SH-SY5Y (cell line): ENCODE measurements at regions not wholly inside any gene's neighbourhood (a gene's known extent, or its start where the extent isn't known, plus 50 kb on each side); places are given as distances from the start of the nearest gene placed in this dataset.
A peak's percentile ranks its signal among the peaks of the same experiment; 100 is the strongest.

Experiments used
- GATA2 ChIP-seq: IDR thresholded peaks from 2 replicates; pipeline ENCODE4 v1.6.1; 2011; ENCODE audit warnings: mild to moderate bottlenecking, low read depth, low read length
- GATA3 ChIP-seq: IDR thresholded peaks from 2 replicates; pipeline ENCODE4 v1.6.1; 2011; ENCODE audit warnings: low read depth, mild to moderate bottlenecking, low read length, moderate library complexity

GRCh38 chr2:22885245-22885644 is 499.7 kb upstream of the KLHL29 start:
- TF ChIP-seq GATA3: no peak
- no peak for TF ChIP-seq GATA2

- TF ChIP-seq GATA3 (no peak), GATA2 (no peak)
Measured at GRCh38 chr2:22887426-22887825, 497.6 kb upstream of the KLHL29 start.

GRCh38 chr2:22887845-22888244 is 497.1 kb upstream of the KLHL29 start:
- TF ChIP-seq GATA2: no peak
- TF ChIP-seq GATA3: no peak

GRCh38 chr2:22890132-22890531 is 494.8 kb upstream of the KLHL29 start:
- TF ChIP-seq GATA2 (no peak), GATA3 (no peak)

GRCh38 chr2:22893761-22894517 is 491.0 kb upstream of the KLHL29 start:
- TF ChIP-seq GATA3: no peak
- TF ChIP-seq GATA2: no peak

GRCh38 chr2:22894761-22895160 is 490.2 kb upstream of the KLHL29 start:
- TF ChIP-seq GATA3 (no peak), GATA2 (no peak)

- TF ChIP-seq GATA2 (no peak), GATA3 (no peak)
Measured at GRCh38 chr2:22897428-22897827, 487.6 kb upstream of the KLHL29 start.

GRCh38 chr2:22900674-22901073 is 484.3 kb upstream of the KLHL29 start:
- TF ChIP-seq GATA3 (no peak), GATA2 (no peak)

- no peak for TF ChIP-seq GATA2
- no peak for TF ChIP-seq GATA3
Measured at GRCh38 chr2:22901471-22902179, 483.4 kb upstream of the KLHL29 start.

- TF ChIP-seq GATA3 (no peak), GATA2 (no peak)
Measured at GRCh38 chr2:22902180-22902550, 482.8 kb upstream of the KLHL29 start.

- TF ChIP-seq GATA3 (no peak), GATA2 (no peak)
Measured at GRCh38 chr2:22902662-22903165, 482.3 kb upstream of the KLHL29 start.

- no peak for TF ChIP-seq GATA2
- TF ChIP-seq GATA3: no peak
Measured at GRCh38 chr2:22903616-22904015, 481.4 kb upstream of the KLHL29 start.

GRCh38 chr2:22904126-22904684 is 480.8 kb upstream of the KLHL29 start:
- TF ChIP-seq GATA3 (no peak), GATA2 (no peak)

GRCh38 chr2:22907330-22907729 is 477.6 kb upstream of the KLHL29 start:
- TF ChIP-seq GATA3 (no peak), GATA2 (no peak)

GRCh38 chr2:22912398-22912797 is 472.6 kb upstream of the KLHL29 start:
- TF ChIP-seq GATA2 (peak; percentile 77), GATA3 (no peak)
